NOMO-1 (cell line): ENCODE measurements at regions not wholly inside any gene's neighbourhood (a gene's known extent, or its start where the extent isn't known, plus 50 kb on each side); places are given as distances from the start of the nearest gene placed in this dataset.

Experiments used
- DNase-seq, 2 experiments: peaks; one replicate each; lab custom pipeline; 2025; ENCODE audit not compliant: unreplicated experiment in 2 of 2; lab: John Stamatoyannopoulos, UW

GRCh38 chr2:126822921-126823320 is 75.8 kb upstream of the TEX51 start:
- no peak for DNase-seq

GRCh38 chr2:126823951-126824350 is 74.7 kb upstream of the TEX51 start:
- no peak for DNase-seq

- DNase-seq, result no peak
Measured at GRCh38 chr2:126824663-126825062, 74.0 kb upstream of the TEX51 start.

GRCh38 chr2:126825316-126825715 is 73.4 kb upstream of the TEX51 start:
- no peak for DNase-seq

- no peak for DNase-seq
Measured at GRCh38 chr2:126826491-126826890, 72.2 kb upstream of the TEX51 start.

- no peak for DNase-seq
Measured at GRCh38 chr2:126827371-126827770, 71.3 kb upstream of the TEX51 start.

- DNase-seq, result peak; percentile 49 to 73
Measured at GRCh38 chr2:126828051-126828450, 70.6 kb upstream of the TEX51 start.

GRCh38 chr2:126828491-126828890 is 70.2 kb upstream of the TEX51 start:
- peak; percentile 88 to 93 for DNase-seq

- DNase-seq, result peak; percentile 55 to 60
Measured at GRCh38 chr2:126831234-126832005, 67.3 kb upstream of the TEX51 start.

- DNase-seq, result no peak
Measured at GRCh38 chr2:126832014-126832413, 66.7 kb upstream of the TEX51 start.

GRCh38 chr2:126832757-126833156 is 65.9 kb upstream of the TEX51 start:
- no peak for DNase-seq

GRCh38 chr2:126834006-126834659 is 64.6 kb upstream of the TEX51 start:
- DNase-seq, result no peak

GRCh38 chr2:126835261-126835660 is 63.4 kb upstream of the TEX51 start:
- no peak for DNase-seq

- DNase-seq, result no peak
Measured at GRCh38 chr2:126835831-126836230, 62.9 kb upstream of the TEX51 start.

- DNase-seq, result no peak
Measured at GRCh38 chr2:126836761-126837679, 61.7 kb upstream of the TEX51 start.

- no peak for DNase-seq
Measured at GRCh38 chr2:126837966-126838715, 60.5 kb upstream of the TEX51 start.

- DNase-seq, result peak in 1 of 2 experiments; percentile 8
Measured at GRCh38 chr2:126838716-126838985, 60.0 kb upstream of the TEX51 start.

GRCh38 chr2:126839796-126840195 is 58.9 kb upstream of the TEX51 start:
- DNase-seq, result no peak

- DNase-seq, result no peak
Measured at GRCh38 chr2:126843081-126843480, 55.6 kb upstream of the TEX51 start.

GRCh38 chr2:126846241-126846640 is 52.4 kb upstream of the TEX51 start:
- DNase-seq, result peak in 1 of 2 experiments; percentile 41
